HEK293T (cell line): ENCODE measurements at regions not wholly inside any gene's neighbourhood (a gene's known extent, or its start where the extent isn't known, plus 50 kb on each side); places are given as distances from the start of the nearest gene placed in this dataset.

ENCODE experiments used
- ARNT ChIP-seq: fragments of 450-650 bp; IDR thresholded peaks from 2 replicates; pipeline ENCODE4 v1.6.1; 2017; ENCODE audit warnings: mild to moderate bottlenecking
- CTBP1 ChIP-seq: fragments of 450-650 bp; IDR thresholded peaks from 2 replicates; pipeline ENCODE4 v1.6.1; 2016; ENCODE audit warnings: borderline replicate concordance
- ELF4 ChIP-seq: fragments of 450-650 bp; IDR thresholded peaks from 2 replicates; pipeline ENCODE4 v1.6.1; 2017; ENCODE audit warnings: antibody characterized with exemption
- FOXA1 ChIP-seq: fragments of 450-650 bp; IDR thresholded peaks from 2 replicates; pipeline ENCODE4 v1.6.1; 2016; ENCODE audit warnings: mild to moderate bottlenecking
- FOXK2 ChIP-seq: fragments of 450-650 bp; IDR thresholded peaks from 2 replicates; pipeline ENCODE4 v1.6.1; 2016; ENCODE audit warnings: mild to moderate bottlenecking
- FOXM1 ChIP-seq: fragments of 450-650 bp; IDR thresholded peaks from 2 replicates; pipeline ENCODE4 v1.6.1; 2017; ENCODE audit warnings: mild to moderate bottlenecking, borderline replicate concordance
- HDGF ChIP-seq: fragments of 450-650 bp; IDR thresholded peaks from 2 replicates; pipeline ENCODE4 v1.6.1; 2017; ENCODE audit warnings: antibody characterized with exemption, borderline replicate concordance
- LEF1 ChIP-seq: fragments of 450-650 bp; IDR thresholded peaks from 2 replicates; pipeline ENCODE4 v1.6.1; 2017; ENCODE audit warnings: mild to moderate bottlenecking, borderline replicate concordance
- NFRKB ChIP-seq: fragments of 450-650 bp; IDR thresholded peaks from 2 replicates; pipeline ENCODE4 v1.6.1; 2016; ENCODE audit warnings: mild to moderate bottlenecking, moderate library complexity
- SP1 ChIP-seq: fragments of 450-650 bp; IDR thresholded peaks from 2 replicates; pipeline ENCODE4 v1.6.1; 2017
- SUZ12 ChIP-seq: fragments of 450-650 bp; IDR thresholded peaks from 2 replicates; pipeline ENCODE4 v1.6.1; 2016; ENCODE audit warnings: mild to moderate bottlenecking
- TARDBP ChIP-seq: fragments of 450-650 bp; IDR thresholded peaks from 2 replicates; pipeline ENCODE4 v1.6.1; 2016
- ZNF384 ChIP-seq: fragments of 450-650 bp; IDR thresholded peaks from 2 replicates; pipeline ENCODE4 v1.6.1; 2016
- TF ChIP-seq, protein P1 (sequence below): fragments of 450-650 bp; IDR thresholded peaks from 2 replicates; pipeline ENCODE4 v1.6.1; 2016

- TF ChIP-seq FOXM1 (no peak), SP1 (no peak), CTBP1 (no peak), FOXA1 (no peak), ZNF384 (no peak), ARNT (no peak), SUZ12 (no peak), FOXK2 (no peak), TARDBP (no peak), HDGF (no peak), ELF4 (no peak), NFRKB (no peak), LEF1 (no peak)
- TF ChIP-seq, protein P1, sequence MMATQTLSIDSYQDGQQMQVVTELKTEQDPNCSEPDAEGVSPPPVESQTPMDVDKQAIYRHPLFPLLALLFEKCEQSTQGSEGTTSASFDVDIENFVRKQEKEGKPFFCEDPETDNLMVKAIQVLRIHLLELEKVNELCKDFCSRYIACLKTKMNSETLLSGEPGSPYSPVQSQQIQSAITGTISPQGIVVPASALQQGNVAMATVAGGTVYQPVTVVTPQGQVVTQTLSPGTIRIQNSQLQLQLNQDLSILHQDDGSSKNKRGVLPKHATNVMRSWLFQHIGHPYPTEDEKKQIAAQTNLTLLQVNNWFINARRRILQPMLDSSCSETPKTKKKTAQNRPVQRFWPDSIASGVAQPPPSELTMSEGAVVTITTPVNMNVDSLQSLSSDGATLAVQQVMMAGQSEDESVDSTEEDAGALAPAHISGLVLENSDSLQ: no peak
Measured at GRCh38 chr7:47677664-47678063, 95.8 kb upstream of the TNS3 start.
